ENCODE measurements at regions not wholly inside any gene's neighbourhood (a gene's known extent, or its start where the extent isn't known, plus 50 kb on each side); places are given as distances from the start of the nearest gene placed in this dataset.

DNA sequence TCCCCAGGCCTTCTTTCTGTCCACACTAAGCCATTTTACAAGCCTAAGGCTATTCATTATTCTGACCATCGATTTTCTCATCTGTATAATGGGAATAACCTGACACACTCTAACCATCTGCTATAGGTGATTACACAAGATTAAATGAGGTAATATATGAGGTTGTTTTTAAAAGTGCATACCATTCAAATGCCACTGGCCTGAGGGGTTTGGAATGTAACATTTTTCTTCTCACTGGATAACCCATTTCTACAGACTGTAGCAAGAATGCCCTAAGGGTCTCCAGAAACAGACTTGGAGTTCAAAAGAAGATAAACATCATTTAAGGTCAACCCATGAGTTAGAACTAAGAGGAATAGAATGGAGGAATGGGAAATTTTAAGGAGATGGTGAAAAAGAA is 111.7 kb upstream of the SETBP1 start:
- H3K36me3 ChIP-seq (ENCODE audit: insufficient read depth, low read length): no peaks in the 10 kb centered on the region
- no peaks in the 10 kb centered on the region for H3K79me2 ChIP-seq (ENCODE audit: insufficient read depth, low read length)
- no peak overlapping the region for H3K4me3 ChIP-seq (ENCODE audit: insufficient read depth, low read depth, low read length)
- H3K4me2 ChIP-seq (ENCODE audit: low read length): no peak overlapping the region
- no peak overlapping the region for H3K4me3 Mint-ChIP-seq (ENCODE audit: unreplicated experiment)
- H3K4me1 ChIP-seq (ENCODE audit: insufficient read depth, low read length): no peaks in the 10 kb centered on the region
- H3K9me3 ChIP-seq (ENCODE audit: insufficient read depth, low read depth, low read length): no peaks in the 10 kb centered on the region
- DNase-seq (ENCODE audit: low read depth) (no peak), FAIRE-seq (no peak)
- no peak overlapping the region for H3K27ac Mint-ChIP-seq (ENCODE audit: unreplicated experiment)
- no peaks in the 10 kb centered on the region for H3K36me3 Mint-ChIP-seq (ENCODE audit: low read depth, unreplicated experiment)
- H3K27ac ChIP-seq (ENCODE audit: low read depth, low read length): no peak overlapping the region
- H3K27me3 ChIP-seq (ENCODE audit: insufficient read depth, low read length): no peaks in the 10 kb centered on the region
- H3K9ac ChIP-seq (ENCODE audit: low read length): no peak overlapping the region
- H3K9me3 Mint-ChIP-seq (ENCODE audit: unreplicated experiment): no peaks in the 10 kb centered on the region
- no peak overlapping the region for H2AFZ ChIP-seq (ENCODE audit: low read depth, low read length)
- no peaks in the 10 kb centered on the region for H4K20me1 ChIP-seq (ENCODE audit: insufficient read depth, low read length)
- H3K27me3 Mint-ChIP-seq (ENCODE audit: low read depth, unreplicated experiment): peaks cover 5% of the 10 kb centered on the region
- H3K4me1 Mint-ChIP-seq (ENCODE audit: low read depth, unreplicated experiment): peaks cover 9% of the 10 kb centered on the region
- TF ChIP-seq CTCF (IDR thresholded peaks at IDR 0.05; ENCODE audit: insufficient read depth, low read depth, low read length) (no peak), EZH2 (IDR thresholded peaks at IDR 0.05; ENCODE audit: insufficient read depth, low read length) (no peak)

GRCh38 chr18:44569391-44570055 is 111.2 kb upstream of the SETBP1 start:
- H3K4me2 ChIP-seq (ENCODE audit: low read length): no peak overlapping the region
- H3K36me3 ChIP-seq (ENCODE audit: insufficient read depth, low read length): no peaks in the 10 kb centered on the region
- H3K27ac ChIP-seq (ENCODE audit: low read depth, low read length): no peak overlapping the region
- no peak overlapping the region for H3K4me3 Mint-ChIP-seq (ENCODE audit: unreplicated experiment)
- H3K4me1 Mint-ChIP-seq (ENCODE audit: low read depth, unreplicated experiment): peaks cover 9% of the 10 kb centered on the region
- FAIRE-seq: no peak
- no peaks in the 10 kb centered on the region for H3K36me3 Mint-ChIP-seq (ENCODE audit: low read depth, unreplicated experiment)
- no peaks in the 10 kb centered on the region for H3K79me2 ChIP-seq (ENCODE audit: insufficient read depth, low read length)
- H3K4me3 ChIP-seq (ENCODE audit: insufficient read depth, low read depth, low read length): no peak overlapping the region
- H3K9ac ChIP-seq (ENCODE audit: low read length): no peak overlapping the region
- H3K9me3 ChIP-seq (ENCODE audit: insufficient read depth, low read depth, low read length): no peaks in the 10 kb centered on the region
- H4K20me1 ChIP-seq (ENCODE audit: insufficient read depth, low read length): no peaks in the 10 kb centered on the region
- H3K27me3 ChIP-seq (ENCODE audit: insufficient read depth, low read length): no peaks in the 10 kb centered on the region
- no peak for DNase-seq (ENCODE audit: low read depth)
- no peaks in the 10 kb centered on the region for H3K9me3 Mint-ChIP-seq (ENCODE audit: unreplicated experiment)
- H3K27ac Mint-ChIP-seq (ENCODE audit: unreplicated experiment): no peak overlapping the region
- peaks cover 5% of the 10 kb centered on the region for H3K27me3 Mint-ChIP-seq (ENCODE audit: low read depth, unreplicated experiment)
- TF ChIP-seq CTCF (IDR thresholded peaks at IDR 0.05; ENCODE audit: insufficient read depth, low read depth, low read length) (no peak), EZH2 (IDR thresholded peaks at IDR 0.05; ENCODE audit: insufficient read depth, low read length) (no peak)
- no peaks in the 10 kb centered on the region for H3K4me1 ChIP-seq (ENCODE audit: insufficient read depth, low read length)
- H2AFZ ChIP-seq (ENCODE audit: low read depth, low read length): no peak overlapping the region

DNA sequence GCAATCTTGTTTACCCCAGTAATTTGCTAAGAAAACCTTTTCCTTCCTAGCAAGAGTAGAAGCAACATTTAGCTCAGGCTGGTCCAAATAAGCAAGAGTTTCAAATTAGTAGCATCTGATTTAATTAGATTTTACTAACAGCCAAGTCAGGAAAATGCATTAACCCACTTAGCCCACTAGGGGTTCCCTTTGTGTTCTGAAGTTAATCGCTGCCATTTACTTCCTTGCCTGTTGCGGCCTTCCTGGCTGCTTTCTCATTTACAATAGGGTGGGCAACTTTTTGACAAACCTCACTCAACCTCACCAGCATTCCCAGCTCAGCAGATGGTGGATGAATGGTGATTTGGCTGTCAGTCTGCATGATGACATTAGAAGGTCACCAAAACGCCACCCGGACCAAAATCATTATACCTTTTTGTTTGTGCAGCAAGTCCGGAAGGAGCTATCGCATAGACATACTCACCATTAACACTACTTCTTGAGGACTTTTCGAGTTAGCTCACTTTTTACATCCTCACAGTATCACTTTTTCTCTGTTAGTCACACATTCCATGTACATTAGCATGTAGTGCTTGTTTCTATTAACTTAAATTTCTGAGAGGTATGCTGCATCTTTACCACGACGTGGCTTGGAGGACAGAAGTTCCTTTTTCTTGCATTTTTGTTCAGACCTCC is 101.5 kb upstream of the SETBP1 start:
- Histone ChIP-seq H4K20me1 (ENCODE audit: insufficient read depth, low read length) (no peaks in the 10 kb centered on the region), H3K4me2 (ENCODE audit: low read length) (peak overlapping the region; percentile 71), H3K79me2 (ENCODE audit: insufficient read depth, low read length) (no peaks in the 10 kb centered on the region), H3K36me3 (ENCODE audit: insufficient read depth, low read length) (no peaks in the 10 kb centered on the region), H3K9me3 (ENCODE audit: insufficient read depth, low read depth, low read length) (no peaks in the 10 kb centered on the region), H2AFZ (ENCODE audit: low read depth, low read length) (peak overlapping the region; percentile 59), H3K27ac (ENCODE audit: low read depth, low read length) (peak overlapping the region; percentile 60), H3K9ac (ENCODE audit: low read length) (peak overlapping the region; percentile 44), H3K4me3 (ENCODE audit: insufficient read depth, low read depth, low read length) (peak overlapping the region; percentile 18), H3K27me3 (ENCODE audit: insufficient read depth, low read length) (no peaks in the 10 kb centered on the region), H3K4me1 (ENCODE audit: insufficient read depth, low read length) (peaks cover 10% of the 10 kb centered on the region)
- TF ChIP-seq CTCF (IDR thresholded peaks at IDR 0.05; ENCODE audit: insufficient read depth, low read depth, low read length) (peak; percentile 69), EZH2 (IDR thresholded peaks at IDR 0.05; ENCODE audit: insufficient read depth, low read length) (no peak)
- Mint-ChIP-seq H3K36me3 (ENCODE audit: low read depth, unreplicated experiment) (no peaks in the 10 kb centered on the region), H3K4me3 (ENCODE audit: unreplicated experiment) (no peak overlapping the region), H3K9me3 (ENCODE audit: unreplicated experiment) (no peaks in the 10 kb centered on the region), H3K27me3 (ENCODE audit: low read depth, unreplicated experiment) (no peaks in the 10 kb centered on the region), H3K4me1 (ENCODE audit: low read depth, unreplicated experiment) (peaks cover 17% of the 10 kb centered on the region), H3K27ac (ENCODE audit: unreplicated experiment) (peak overlapping the region; percentile 48)
- peak; percentile 79 for DNase-seq (ENCODE audit: low read depth)
- FAIRE-seq: peak; percentile 96
